H9 (cell line): ENCODE measurements at regions not wholly inside any gene's neighbourhood (a gene's known extent, or its start where the extent isn't known, plus 50 kb on each side); places are given as distances from the start of the nearest gene placed in this dataset.

ENCODE experiments used
- DNase-seq: peaks from one replicate; pipeline ENCODE4 v3.0.0-alpha.2; 2017
- H2AFZ ChIP-seq: one replicate; pipeline ENCODE4 v1.6.1; 2013; ENCODE audit warnings: mild to moderate bottlenecking, low read length, control low read depth, moderate library complexity
- H2AK5ac ChIP-seq: 2 replicates; pipeline ENCODE4 v1.6.1; 2013; ENCODE audit warnings: low read length, control low read depth, mixed read lengths; ENCODE audit not compliant: insufficient read length
- H2BK120ac ChIP-seq: one replicate; pipeline ENCODE4 v1.6.1; 2013; ENCODE audit warnings: low read depth, mild to moderate bottlenecking, low read length, control low read depth, inconsistent platforms; ENCODE audit not compliant: poor library complexity, severe bottlenecking
- H2BK12ac ChIP-seq: 2 replicates; pipeline ENCODE4 v1.6.1; 2013; ENCODE audit warnings: low read length, control low read depth, mixed read lengths, low read depth; ENCODE audit not compliant: insufficient read length
- H2BK15ac ChIP-seq: 2 replicates; pipeline ENCODE4 v1.6.1; 2013; ENCODE audit warnings: low read depth, low read length, control low read depth
- H2BK20ac ChIP-seq: one replicate; pipeline ENCODE4 v1.6.1; 2013; ENCODE audit warnings: low read depth, mild to moderate bottlenecking, low read length, control low read depth, inconsistent platforms; ENCODE audit not compliant: poor library complexity, severe bottlenecking
- H2BK5ac ChIP-seq: 2 replicates; pipeline ENCODE4 v1.6.1; 2013; ENCODE audit warnings: low read length, control low read depth, mixed read lengths; ENCODE audit not compliant: insufficient read length
- H3K14ac ChIP-seq: 2 replicates; pipeline ENCODE4 v1.6.1; 2013; ENCODE audit warnings: low read length, control low read depth; ENCODE audit not compliant: insufficient read depth
- H3K18ac ChIP-seq: 2 replicates; pipeline ENCODE4 v1.6.1; 2013; ENCODE audit warnings: low read depth, mild to moderate bottlenecking, mixed read lengths, low read length, control low read depth; ENCODE audit not compliant: insufficient read length
- H3K23ac ChIP-seq: 2 replicates; pipeline ENCODE4 v1.6.1; 2013; ENCODE audit warnings: low read length, control low read depth, mixed read lengths, low read depth; ENCODE audit not compliant: insufficient read length
- H3K23me2 ChIP-seq: 2 replicates; pipeline ENCODE4 v1.6.1; 2013; ENCODE audit warnings: low read depth, mild to moderate bottlenecking, mixed read lengths, low read length, control low read depth; ENCODE audit not compliant: insufficient read length, poor library complexity, severe bottlenecking
- H3K27ac ChIP-seq: 2 replicates; pipeline ENCODE4 v1.5.1; 2013; ENCODE audit warnings: low read length, control low read depth, mixed read lengths, low read depth; ENCODE audit not compliant: insufficient read length
- H3K27me3 ChIP-seq: 2 replicates; pipeline ENCODE4 v1.6.1; 2013; ENCODE audit warnings: low read length, control low read depth, inconsistent platforms; ENCODE audit not compliant: insufficient read depth
- H3K4ac ChIP-seq: 2 replicates; pipeline ENCODE4 v1.6.1; 2013; ENCODE audit warnings: low read depth, mild to moderate bottlenecking, control low read depth, inconsistent platforms, low read length, moderate library complexity
- H3K4me1 ChIP-seq: 2 replicates; pipeline ENCODE4 v1.6.1; 2013; ENCODE audit warnings: low read length, control low read depth, inconsistent platforms; ENCODE audit not compliant: insufficient read depth
- H3K4me2 ChIP-seq: 2 replicates; pipeline ENCODE4 v1.6.1; 2013; ENCODE audit warnings: low read length, control low read depth, mixed read lengths; ENCODE audit not compliant: insufficient read length, insufficient read depth
- H3K56ac ChIP-seq: 2 replicates; pipeline ENCODE4 v1.6.1; 2013; ENCODE audit warnings: low read depth, mild to moderate bottlenecking, mixed read lengths, low read length, control low read depth; ENCODE audit not compliant: insufficient read length
- H3K79me1 ChIP-seq: 2 replicates; pipeline ENCODE4 v1.6.1; 2013; ENCODE audit warnings: low read depth, mild to moderate bottlenecking, moderate library complexity, low read length, control low read depth, inconsistent platforms; ENCODE audit not compliant: insufficient read depth, poor library complexity, severe bottlenecking
- H3K79me2 ChIP-seq: 2 replicates; pipeline ENCODE4 v1.6.1; 2013; ENCODE audit warnings: low read length, control low read depth, inconsistent platforms; ENCODE audit not compliant: insufficient read depth
- H3K9ac ChIP-seq: 2 replicates; pipeline ENCODE4 v1.6.1; 2013; ENCODE audit warnings: low read length, control low read depth, mixed read lengths; ENCODE audit not compliant: insufficient read length; ENCODE audit errors: extremely low read depth
- H3K9me3 ChIP-seq: one replicate; pipeline ENCODE4 v1.6.1; 2013; ENCODE audit warnings: low read depth, low read length, inconsistent platforms; ENCODE audit not compliant: control insufficient read depth
- H3T11ph ChIP-seq: one replicate; pipeline ENCODE4 v1.6.1; 2013; ENCODE audit warnings: mild to moderate bottlenecking, low read length, control low read depth, inconsistent platforms
- H4K20me1 ChIP-seq: one replicate; pipeline ENCODE4 v1.6.1; 2013; ENCODE audit not compliant: control insufficient read depth, insufficient read length, insufficient read depth
- H4K5ac ChIP-seq: 2 replicates; pipeline ENCODE4 v1.6.1; 2013; ENCODE audit warnings: low read depth, mild to moderate bottlenecking, mixed read lengths, low read length, control low read depth; ENCODE audit not compliant: insufficient read length
- H4K8ac ChIP-seq: replicated peaks from 2 replicates; pipeline ENCODE4 v1.6.1; 2013; ENCODE audit warnings: low read length, control low read depth, mixed read lengths, low read depth; ENCODE audit not compliant: insufficient read length
- H4K91ac ChIP-seq: 2 replicates; pipeline ENCODE4 v1.6.1; 2013; ENCODE audit warnings: low read depth, mild to moderate bottlenecking, moderate library complexity, mixed read lengths, low read length, control low read depth; ENCODE audit not compliant: insufficient read length
- H3K27ac Mint-ChIP-seq, 3 experiments: 2 replicates in 2 of 3; 3 replicates in 1 of 3; pipeline ENCODE4 v1.8.0; 2020 to 2021; ENCODE audit warnings: mixed read lengths in 3 of 3, mild to moderate bottlenecking in 1 of 3, moderate library complexity in 1 of 3
- H3K27me3 Mint-ChIP-seq: 2 replicates; pipeline ENCODE4 v1.8.0; 2021; ENCODE audit warnings: low read depth, mild to moderate bottlenecking, moderate library complexity, mixed read lengths
- H3K36me3 Mint-ChIP-seq, 3 experiments: 2 replicates in 2 of 3; 3 replicates in 1 of 3; pipeline ENCODE4 v1.8.0; 2020 to 2021; ENCODE audit warnings: low read depth in 3 of 3, mixed read lengths in 3 of 3; ENCODE audit not compliant: insufficient read depth in 1 of 3
- H3K4me1 Mint-ChIP-seq, 2 experiments: 2 replicates each; pipeline ENCODE4 v1.8.0; 2020; ENCODE audit warnings: mixed read lengths in 2 of 2
- H3K4me3 Mint-ChIP-seq, 2 experiments: 2 replicates in 1 of 2; 3 replicates in 1 of 2; pipeline ENCODE4 v1.8.0; 2020 to 2021; ENCODE audit warnings: mild to moderate bottlenecking in 2 of 2, mixed read lengths in 2 of 2, moderate library complexity in 1 of 2
- H3K9me3 Mint-ChIP-seq, 2 experiments: 2 replicates in 1 of 2; 3 replicates in 1 of 2; pipeline ENCODE4 v1.8.0; 2020; ENCODE audit warnings: mild to moderate bottlenecking in 2 of 2, mixed read lengths in 2 of 2, moderate library complexity in 1 of 2
- CTCF ChIP-seq: fragments of 200-600 bp; sonication (generic); conservative IDR thresholded peaks from 3 replicates; pipeline ENCODE4 v1.8.0; 2021; ENCODE audit warnings: antibody characterized with exemption, mild to moderate bottlenecking
- WGBS: extraction: QIAGEN DNeasy Blood & Tissue Kit; methylation state at CpG from one replicate; pipeline ENCODE4 v1.1.7; 2013; ENCODE audit warnings: missing lambda C conversion rate, low lambda C conversion rate, mixed read lengths; ENCODE audit not compliant: insufficient read length; ENCODE audit errors: extremely low coverage; 5-methylcytosine and 5-hydroxymethylcytosine counted together

DNA sequence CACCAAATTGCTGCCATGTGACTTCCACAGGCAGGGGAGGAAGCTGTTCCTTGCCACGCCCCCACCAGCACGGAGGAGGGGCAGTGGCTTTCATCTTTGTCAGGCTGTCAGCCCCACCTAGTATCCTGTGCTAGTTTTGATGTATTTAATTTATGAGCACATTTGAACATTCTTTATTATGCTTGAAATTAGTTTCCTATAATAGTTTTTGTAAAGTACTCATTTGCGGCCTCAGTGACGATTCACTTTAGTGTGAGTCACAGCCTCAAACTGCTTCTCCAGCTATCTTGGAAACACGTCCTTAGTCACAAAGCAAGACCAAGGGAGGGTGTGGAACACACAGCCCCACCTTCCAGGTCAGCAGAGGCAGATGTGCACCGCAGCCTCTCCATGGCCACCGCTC is 239.9 kb upstream of the ATP10A start:
- Histone ChIP-seq H4K8ac (no peak overlapping the region), H4K91ac (no peak overlapping the region), H3K18ac (no peak overlapping the region), H3K79me2 (no peaks in the 10 kb centered on the region), H2BK20ac (no peak overlapping the region), H3K4me2 (no peak overlapping the region), H3K4me1 (peaks cover 6% of the 10 kb centered on the region; the same call in 1 of the 2 replicates), H3K56ac (no peak overlapping the region), H2BK15ac (no peak overlapping the region), H3K9ac (no peak overlapping the region), H2AK5ac (no peak overlapping the region), H3K23ac (no peak overlapping the region), H3K27ac (no peak overlapping the region), H3K79me1 (no peaks in the 10 kb centered on the region), H3K4ac (no peak overlapping the region), H4K20me1 (no peaks in the 10 kb centered on the region), H3K9me3 (peaks cover 5% of the 10 kb centered on the region), H3K23me2 (no peaks in the 10 kb centered on the region), H2BK5ac (no peak overlapping the region), H3T11ph (no peak overlapping the region), H2BK120ac (no peak overlapping the region), H2BK12ac (no peak overlapping the region), H4K5ac (no peak overlapping the region), H3K14ac (no peak overlapping the region), H2AFZ (no peak overlapping the region), H3K27me3 (no peaks in the 10 kb centered on the region)
- WGBS: no CpG with 5 or more reads among the region's 7 CpGs
- TF ChIP-seq CTCF: no peak
- Mint-ChIP-seq H3K36me3 (peaks cover 5 to 21% (median 11%) of the 10 kb centered on the region in 3 experiments; a peak in 5 of 7 replicates), H3K4me3 (no peak overlapping the region), H3K9me3 (peaks cover 18 to 26% of the 10 kb centered on the region in 2 experiments), H3K4me1 (peaks cover 23% of the 10 kb centered on the region in 2 experiments), H3K27me3 (no peaks in the 10 kb centered on the region), H3K27ac (no peak overlapping the region)
- DNase-seq: no peak
